HG02759 (cell line): ENCODE measurements at regions not wholly inside any gene's neighbourhood (a gene's known extent, or its start where the extent isn't known, plus 50 kb on each side); places are given as distances from the start of the nearest gene placed in this dataset.

Source experiments
- ATAC-seq: cut with Tn5 transposase; IDR thresholded peaks from one replicate; pipeline ENCODE4 v1.9.1; 2021; ENCODE audit warnings: mild to moderate bottlenecking, moderate library complexity; ENCODE audit not compliant: unreplicated experiment

DNA sequence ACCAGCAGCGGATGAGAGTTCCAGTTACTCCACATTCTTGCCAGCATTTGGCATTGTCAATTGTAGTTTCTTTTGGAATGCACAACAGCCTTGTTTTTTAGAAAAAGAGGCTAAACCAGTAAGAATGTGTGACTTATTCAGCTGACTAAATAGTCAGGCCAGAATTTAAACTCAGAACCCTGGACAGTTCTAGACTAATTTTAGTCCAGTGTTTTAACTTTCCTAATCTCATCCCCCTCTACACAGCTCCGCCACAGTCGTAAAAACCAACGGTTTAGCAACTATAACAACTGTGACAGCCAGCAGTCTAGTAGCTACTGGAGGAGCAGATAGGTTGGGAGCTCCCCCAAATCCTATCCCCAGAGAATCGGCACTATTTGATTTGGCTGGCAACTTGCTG lies 103.7 kb downstream of the FOXD1 start:
- no peak for ATAC-seq

- no peak for ATAC-seq
Observed at GRCh38 chr5:73339711-73340110, 108.9 kb downstream of the FOXD1 start.

DNA sequence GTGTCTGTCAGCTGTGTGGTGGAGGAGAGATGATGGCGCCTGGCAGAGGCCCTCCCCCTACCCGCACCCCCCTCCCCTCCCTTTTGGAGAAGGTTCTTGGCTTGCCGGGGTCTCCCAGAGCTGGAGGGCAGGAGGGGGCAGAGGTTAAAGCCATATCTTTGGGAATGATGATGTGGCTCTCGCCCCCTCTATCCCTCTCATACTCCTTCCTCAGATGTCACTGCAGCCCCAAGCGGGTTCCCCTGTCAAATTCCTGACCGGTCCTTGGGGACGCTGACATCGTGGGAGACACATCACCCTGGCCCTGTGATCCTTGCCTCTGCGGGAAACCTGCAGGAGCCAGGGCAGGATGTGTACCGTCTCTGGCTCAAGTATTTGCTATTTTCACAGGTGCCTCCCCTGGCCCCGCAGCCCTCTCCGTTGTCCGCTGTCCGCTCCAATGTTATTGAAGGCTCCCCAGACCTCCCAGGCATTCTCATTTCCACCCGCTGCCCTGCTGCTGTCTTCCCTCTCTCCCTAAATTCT lies 109.5 kb downstream of the FOXD1 start:
- ATAC-seq = no peak

- ATAC-seq = no peak
Observed at GRCh38 chr5:73338256-73339050, 110.1 kb downstream of the FOXD1 start.

DNA sequence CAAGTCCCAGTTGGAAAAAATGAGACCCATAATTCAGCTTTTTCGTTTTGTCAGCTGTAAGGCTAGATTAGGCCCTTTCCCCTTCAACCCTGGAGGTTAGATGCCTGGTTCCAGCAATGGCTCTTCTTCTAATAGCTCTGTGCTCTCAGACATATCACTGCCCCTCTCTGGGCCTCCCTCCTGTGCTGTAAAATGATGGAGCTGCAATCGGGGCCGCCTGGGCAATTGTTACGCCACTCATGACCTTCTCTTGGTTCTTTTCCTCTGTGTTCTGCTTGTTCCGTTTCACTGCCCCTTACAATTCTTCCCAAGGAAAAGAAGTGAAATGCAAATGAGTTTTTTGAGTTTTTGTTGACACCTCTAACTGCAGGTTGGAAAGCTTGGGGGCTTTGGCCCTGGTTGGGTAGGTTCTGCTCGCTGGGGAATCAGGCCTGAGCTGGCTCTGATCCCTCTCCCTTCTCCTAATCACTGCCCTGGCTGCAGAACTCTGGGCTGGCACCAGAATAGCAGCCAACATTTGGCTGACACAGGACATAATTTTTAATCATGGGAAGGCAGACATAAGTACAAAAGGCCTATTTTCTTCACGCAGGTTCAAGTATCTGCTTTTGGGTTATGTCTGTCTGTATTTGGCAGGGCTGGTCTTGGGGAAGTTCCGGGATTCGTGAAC lies 110.9 kb downstream of the FOXD1 start:
- no peak for ATAC-seq

- ATAC-seq = no peak
Observed at GRCh38 chr5:73336366-73336765, 112.2 kb downstream of the FOXD1 start.

DNA sequence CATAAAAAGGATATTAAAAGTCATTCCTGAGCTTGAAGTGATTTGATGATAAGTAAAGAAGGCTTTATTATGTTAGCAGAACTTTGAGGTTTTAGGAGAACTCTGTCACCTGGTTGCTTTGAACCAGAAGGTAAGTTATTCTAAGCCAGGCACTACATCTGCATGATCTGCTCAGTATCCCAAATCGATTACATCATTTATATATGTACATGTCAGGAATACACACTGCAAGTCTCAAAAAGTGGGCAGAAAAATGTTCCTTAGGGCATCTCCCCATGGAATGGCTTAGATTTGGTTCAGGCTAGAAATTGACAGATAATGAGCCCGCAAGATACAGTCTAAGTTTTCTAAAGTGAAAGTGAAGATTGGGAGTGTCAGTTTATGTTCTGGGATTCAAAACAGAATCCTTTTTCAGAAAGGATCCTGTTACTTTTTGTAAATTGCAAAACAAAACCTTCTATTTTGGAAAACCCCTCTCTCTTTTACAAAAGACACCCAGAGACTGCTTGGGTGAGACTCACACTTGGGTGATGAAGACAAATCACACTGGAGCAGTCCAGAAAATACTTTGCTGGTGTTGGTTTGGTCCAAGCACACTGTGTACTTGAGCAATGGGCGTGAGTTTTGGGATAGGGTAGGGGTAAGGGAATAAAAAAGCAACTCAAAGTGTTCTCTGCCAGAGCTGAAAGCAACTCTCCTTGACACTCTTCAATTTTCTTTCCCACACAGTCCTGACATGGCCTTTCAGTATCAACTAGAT lies 114.5 kb downstream of the FOXD1 start:
- ATAC-seq = no peak

DNA sequence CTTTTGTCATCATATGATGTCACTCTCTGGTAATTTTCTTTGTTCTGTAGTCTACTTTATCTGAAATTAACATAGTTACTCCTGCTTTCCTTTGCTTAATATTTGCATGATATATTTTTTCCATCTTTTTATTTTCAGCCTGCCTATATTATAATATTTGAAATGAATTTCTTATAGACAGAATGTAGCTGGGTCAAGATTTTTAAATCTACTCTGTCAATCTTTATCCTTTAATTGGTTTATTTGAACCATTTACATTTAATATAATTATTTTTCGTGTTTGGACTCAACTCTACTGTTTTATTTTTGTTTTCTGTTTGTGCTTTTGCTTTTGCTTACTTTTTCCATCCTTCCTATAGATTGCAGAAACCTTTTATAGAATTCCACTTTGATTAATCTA lies 118.0 kb downstream of the FOXD1 start:
- ATAC-seq = no peak

- no peak for ATAC-seq
Observed at GRCh38 chr5:73328640-73329039, 119.9 kb downstream of the FOXD1 start.

GRCh38 chr5:73327908-73328455 lies 120.6 kb downstream of the FOXD1 start:
- no peak for ATAC-seq

GRCh38 chr5:73325546-73325945 lies 123.0 kb downstream of the FOXD1 start:
- ATAC-seq = no peak

- ATAC-seq = no peak
Observed at GRCh38 chr5:73323466-73323865, 125.1 kb downstream of the FOXD1 start.

GRCh38 chr5:73322437-73323076 lies 126.0 kb downstream of the FOXD1 start:
- no peak for ATAC-seq

DNA sequence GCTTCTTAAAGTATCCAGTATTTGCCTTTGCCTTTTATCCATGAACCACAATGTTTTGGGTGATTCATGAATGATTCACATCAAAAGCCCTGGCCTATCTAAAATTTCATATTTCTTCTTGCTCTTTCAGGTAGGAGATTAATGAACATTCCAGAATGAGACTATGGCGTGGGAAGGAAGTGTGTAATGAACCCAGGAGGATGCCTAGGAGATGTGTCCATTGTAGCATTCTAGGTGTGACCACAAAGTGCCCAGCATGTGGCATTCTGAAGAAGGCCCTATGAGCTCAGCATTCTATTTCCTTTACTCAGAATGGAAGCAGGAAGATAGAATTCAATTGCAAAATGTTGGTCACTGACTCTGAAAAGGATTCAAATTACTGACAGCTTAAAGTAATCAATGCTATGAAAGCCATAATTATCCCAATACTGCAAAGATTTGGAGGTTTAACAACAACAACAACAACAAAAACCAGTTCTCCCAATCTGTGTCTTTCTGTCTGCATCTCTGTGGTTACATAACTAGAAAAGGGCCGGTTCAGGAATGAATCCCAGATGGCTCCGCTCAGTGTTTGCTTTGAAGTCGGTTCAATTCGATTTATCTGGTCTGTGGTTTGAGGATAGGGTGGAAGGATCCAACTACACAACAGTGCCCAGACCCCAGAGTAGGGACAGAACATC lies 126.7 kb downstream of the FOXD1 start:
- ATAC-seq = no peak

- ATAC-seq = no peak
Observed at GRCh38 chr5:73319036-73319435, 129.5 kb downstream of the FOXD1 start.

- no peak for ATAC-seq
Observed at GRCh38 chr5:73318308-73318719, 130.3 kb downstream of the FOXD1 start.

DNA sequence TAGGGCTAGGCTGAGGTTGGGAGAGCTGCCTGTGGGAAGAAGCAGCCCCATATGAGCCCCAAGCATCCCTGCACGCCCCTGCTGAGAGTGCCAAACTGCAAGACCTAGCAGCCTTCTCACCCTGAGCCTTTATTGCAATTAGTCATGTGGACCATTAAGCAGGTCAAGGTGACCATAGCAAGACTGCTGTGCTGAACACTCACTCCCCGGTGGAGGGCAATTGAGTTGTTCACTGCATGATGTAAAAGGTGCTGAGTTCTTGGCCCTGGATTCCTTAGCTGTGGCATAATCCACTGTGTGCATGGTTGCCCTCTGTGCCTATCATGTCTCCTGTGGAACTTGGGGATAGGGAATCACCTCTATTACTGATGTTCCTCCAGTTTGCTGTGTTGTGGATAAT lies 131.1 kb downstream of the FOXD1 start:
- ATAC-seq = no peak

DNA sequence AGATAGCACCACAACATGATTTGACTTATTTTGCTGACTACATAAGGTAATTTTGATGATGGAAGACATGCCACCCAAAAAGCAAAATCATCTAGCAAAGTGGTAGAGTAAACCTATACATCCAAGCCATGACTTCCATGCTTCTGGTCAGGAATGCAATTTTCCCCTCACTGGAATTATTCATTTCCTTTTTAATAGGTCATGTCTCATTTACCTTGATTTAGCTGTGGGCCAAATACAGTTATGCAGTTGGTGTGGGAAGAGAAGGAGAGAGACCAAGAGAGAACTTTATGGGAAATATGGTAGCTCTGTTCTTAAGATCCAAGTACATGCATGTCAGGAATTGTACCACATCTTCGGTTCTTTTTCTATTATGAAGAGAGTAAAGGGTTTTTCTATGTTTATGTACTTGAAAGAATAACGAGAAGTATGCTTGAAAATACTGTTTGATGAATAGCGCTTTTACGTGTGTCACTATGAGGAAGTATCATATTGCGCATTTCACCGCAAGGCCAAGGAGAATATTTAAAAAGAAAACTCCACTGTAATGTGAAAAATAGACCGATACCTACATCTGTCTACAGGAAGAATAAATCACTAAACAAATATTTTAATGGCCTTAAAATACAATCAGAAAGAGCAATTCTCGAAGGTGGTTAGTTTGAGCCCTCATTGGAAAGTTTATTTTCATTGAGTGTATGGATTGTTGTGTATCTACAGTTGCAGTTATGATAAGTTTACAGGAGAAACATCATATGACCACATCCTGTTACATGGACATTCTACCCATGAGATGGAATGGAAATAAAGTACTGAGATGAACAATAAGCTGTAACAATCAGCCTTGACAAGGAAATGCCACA lies 134.0 kb downstream of the FOXD1 start:
- no peak for ATAC-seq

DNA sequence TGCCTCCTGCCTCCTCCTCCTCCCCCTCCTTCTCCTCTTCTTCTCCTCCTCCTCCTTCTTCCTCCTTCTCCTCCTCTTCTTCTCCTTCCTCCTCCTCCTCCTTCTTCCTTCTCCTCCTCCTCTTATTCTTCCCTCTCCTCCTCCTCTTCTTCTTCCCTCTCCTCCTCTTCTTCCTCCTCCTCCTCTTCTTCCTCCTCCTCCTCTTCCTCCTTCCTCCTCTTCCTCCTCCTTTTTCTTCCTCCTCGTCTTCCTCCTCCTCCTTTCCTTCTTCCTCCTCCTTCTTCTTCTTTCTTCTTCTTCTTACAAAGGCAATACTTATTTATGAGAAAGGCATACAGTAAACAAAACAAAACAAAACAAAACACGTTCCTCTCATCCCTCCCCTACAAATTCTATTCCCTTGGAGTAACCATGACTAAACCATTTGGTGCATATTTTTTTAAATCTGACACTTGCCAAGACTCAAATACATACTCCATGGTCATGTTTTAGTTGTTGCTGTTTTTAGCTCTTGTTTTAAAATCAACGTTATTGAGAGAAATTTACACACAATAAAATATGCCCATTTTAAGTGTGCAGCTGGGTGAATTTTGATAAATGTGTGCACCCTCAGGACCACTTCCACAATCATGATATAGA lies 135.6 kb downstream of the FOXD1 start:
- ATAC-seq = no peak
